GM12878 (cell line): ENCODE measurements at regions not wholly inside any gene's neighbourhood (a gene's known extent, or its start where the extent isn't known, plus 50 kb on each side); places are given as distances from the start of the nearest gene placed in this dataset.

Experiments
- CHD2 ChIP-seq: IDR thresholded peaks from 2 replicates; pipeline ENCODE4 v1.6.1; 2011; ENCODE audit warnings: low read depth, low read length, improper control_type of control experiment, borderline replicate concordance
- MXI1 ChIP-seq: fragments of 150-350 bp; IDR thresholded peaks from 2 replicates; pipeline ENCODE4 v1.6.1; 2011; ENCODE audit warnings: low read depth, mild to moderate bottlenecking, inconsistent platforms, low read length, improper control_type of control experiment
- REST ChIP-seq: IDR thresholded peaks from 2 replicates; pipeline ENCODE4 v1.6.1; 2012; ENCODE audit warnings: mild to moderate bottlenecking, low read depth, low read length
- SRF ChIP-seq, 2 experiments: IDR thresholded peaks; 2 replicates each; pipeline ENCODE4 v1.6.1; 2011; ENCODE audit warnings: low read depth in 2 of 2, low read length in 2 of 2, mild to moderate bottlenecking in 1 of 2, moderate library complexity in 1 of 2

GRCh38 chr1:59058665-59059439, 238.0 kb upstream of the FGGY start:
- TF ChIP-seq REST (no peak), MXI1 (no peak), SRF (IDR thresholded peaks at IDR 0.05; ENCODE audit: low read depth in 2 of 2, low read length in 2 of 2) (no peak), CHD2 (no peak)
